AG04450 (cell line): ENCODE measurements at regions not wholly inside any gene's neighbourhood (a gene's known extent, or its start where the extent isn't known, plus 50 kb on each side); places are given as distances from the start of the nearest gene placed in this dataset.

Source experiments
- CTCF ChIA-PET: fragments of 300-600, 350-600 bp; formaldehyde crosslinking; extraction: SDS; loops from one replicate; lab custom pipeline; 2022; ENCODE audit warnings: antibody characterized with exemption, inconsistent platforms; lab: Charles Lee
- POLR2A ChIA-PET: fragments of 350-600 bp; formaldehyde crosslinking; extraction: SDS; loops from one replicate; lab custom pipeline; 2021; ENCODE audit warnings: antibody characterized with exemption, inconsistent platforms; lab: Yijun Ruan, JAX
- DNase-seq: peaks from one replicate; pipeline ENCODE4 v3.0.0-alpha.2; 2011; ENCODE audit warnings: low read depth, low spot score
- H3K27ac ChIP-seq: one replicate; pipeline ENCODE4 v1.5.1; 2012; ENCODE audit warnings: low read depth, low read length, control low read depth
- H3K27me3 ChIP-seq: one replicate; pipeline ENCODE4 v1.6.0; 2012; ENCODE audit warnings: low read length; ENCODE audit not compliant: control insufficient read depth, insufficient read depth
- H3K4me3 ChIP-seq: 2 replicates; pipeline ENCODE4 v1.5.1; 2011; ENCODE audit warnings: mild to moderate bottlenecking, low read depth, low read length, control low read depth
- H3K9me3 ChIP-seq: 2 replicates; pipeline ENCODE4 v1.5.1; 2012; ENCODE audit warnings: low read length; ENCODE audit not compliant: control insufficient read depth, insufficient read depth
- TF ChIP-seq, protein P1 (sequence below): IDR thresholded peaks from 2 replicates; pipeline ENCODE4 v1.5.1; 2011; ENCODE audit warnings: low read depth, low read length, control low read depth, inconsistent platforms

DNA sequence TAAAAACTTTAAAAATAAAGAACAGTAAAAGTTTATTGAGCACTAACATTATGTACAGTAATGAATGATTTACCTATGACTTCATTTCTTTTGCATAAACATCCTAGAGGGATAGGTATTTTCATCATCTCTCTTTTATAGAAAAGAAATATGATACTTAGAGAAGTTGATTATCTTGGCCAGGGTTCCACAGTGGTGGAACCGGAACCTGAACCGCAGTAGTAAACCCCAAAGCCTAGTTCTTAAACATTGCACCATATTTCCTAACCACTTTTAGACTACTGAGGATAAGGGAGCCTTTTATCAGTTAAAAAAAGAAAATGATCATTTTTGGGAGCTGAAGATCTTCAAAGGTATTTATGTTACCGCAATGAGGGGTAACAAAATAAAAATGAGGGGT lies 205.7 kb upstream of the SGCD start:
- ChIA-PET CTCF (no interaction called here), POLR2A (interaction anchor here (0.8 to 1.5 kb wide), 3 partner anchors 26 to 263 kb away, joined by 3 read pairs; no protein-coding TSS in a partner anchor)
- peak; percentile 46 for DNase-seq
- Histone ChIP-seq H3K27ac (peak overlapping the region; percentile 31), H3K27me3 (no peaks in the 10 kb centered on the region), H3K4me3 (no peak overlapping the region), H3K9me3 (no peaks in the 10 kb centered on the region)
- TF ChIP-seq, protein P1, sequence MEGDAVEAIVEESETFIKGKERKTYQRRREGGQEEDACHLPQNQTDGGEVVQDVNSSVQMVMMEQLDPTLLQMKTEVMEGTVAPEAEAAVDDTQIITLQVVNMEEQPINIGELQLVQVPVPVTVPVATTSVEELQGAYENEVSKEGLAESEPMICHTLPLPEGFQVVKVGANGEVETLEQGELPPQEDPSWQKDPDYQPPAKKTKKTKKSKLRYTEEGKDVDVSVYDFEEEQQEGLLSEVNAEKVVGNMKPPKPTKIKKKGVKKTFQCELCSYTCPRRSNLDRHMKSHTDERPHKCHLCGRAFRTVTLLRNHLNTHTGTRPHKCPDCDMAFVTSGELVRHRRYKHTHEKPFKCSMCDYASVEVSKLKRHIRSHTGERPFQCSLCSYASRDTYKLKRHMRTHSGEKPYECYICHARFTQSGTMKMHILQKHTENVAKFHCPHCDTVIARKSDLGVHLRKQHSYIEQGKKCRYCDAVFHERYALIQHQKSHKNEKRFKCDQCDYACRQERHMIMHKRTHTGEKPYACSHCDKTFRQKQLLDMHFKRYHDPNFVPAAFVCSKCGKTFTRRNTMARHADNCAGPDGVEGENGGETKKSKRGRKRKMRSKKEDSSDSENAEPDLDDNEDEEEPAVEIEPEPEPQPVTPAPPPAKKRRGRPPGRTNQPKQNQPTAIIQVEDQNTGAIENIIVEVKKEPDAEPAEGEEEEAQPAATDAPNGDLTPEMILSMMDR = no peak

DNA sequence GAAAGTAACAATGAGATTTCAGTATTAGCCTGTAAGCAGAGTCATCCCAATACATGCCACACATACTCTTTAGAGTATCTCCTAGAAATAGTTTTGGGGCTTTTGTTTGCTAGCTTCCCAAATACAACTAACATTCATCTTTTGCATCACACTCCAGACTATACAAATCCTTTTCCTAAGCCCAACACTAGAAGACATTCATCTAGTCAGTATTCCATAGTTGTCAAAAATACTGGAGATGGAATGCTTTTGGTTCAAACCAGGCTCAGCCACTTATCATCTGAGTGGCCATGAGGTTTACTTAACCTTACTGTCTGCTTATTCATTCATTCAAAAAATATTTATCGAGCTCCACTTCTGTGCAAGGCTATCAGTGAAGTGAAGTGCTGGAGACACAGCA lies 205.1 kb upstream of the SGCD start:
- Histone ChIP-seq H3K9me3 (no peaks in the 10 kb centered on the region), H3K4me3 (no peak overlapping the region), H3K27ac (no peak overlapping the region), H3K27me3 (no peaks in the 10 kb centered on the region)
- no peak for DNase-seq
- TF ChIP-seq, protein P1 = no peak
- POLR2A ChIA-PET = interaction anchor here (1.0 to 1.5 kb wide), 2 partner anchors 25 to 26 kb away, joined by 3 read pairs; no protein-coding TSS in a partner anchor
- CTCF ChIA-PET = no interaction called here

DNA sequence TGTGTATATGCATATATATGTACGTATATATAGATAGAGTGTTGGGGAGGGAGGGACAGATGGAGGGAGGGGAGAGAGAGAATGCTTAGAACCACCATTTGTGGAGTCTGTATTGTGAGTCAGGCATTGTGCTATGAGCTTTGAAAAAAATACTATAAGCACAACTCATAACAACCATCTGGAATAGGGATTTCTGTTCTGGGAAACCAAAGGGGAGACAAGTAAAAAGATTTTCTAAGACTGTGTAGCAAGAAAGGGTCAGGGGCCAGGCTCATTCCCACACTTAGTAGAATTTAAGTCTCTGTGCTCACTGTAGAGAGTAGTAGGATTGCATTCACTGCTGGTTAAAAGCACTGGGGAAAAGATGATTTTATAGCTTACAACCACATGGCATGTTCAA lies 202.3 kb upstream of the SGCD start:
- POLR2A ChIA-PET = no interaction called here
- no peak overlapping the region for H3K4me3 ChIP-seq
- TF ChIP-seq, protein P1 = no peak
- H3K27ac ChIP-seq = no peak overlapping the region
- H3K27me3 ChIP-seq = no peaks in the 10 kb centered on the region
- DNase-seq = no peak
- CTCF ChIA-PET = no interaction called here
- no peaks in the 10 kb centered on the region for H3K9me3 ChIP-seq

DNA sequence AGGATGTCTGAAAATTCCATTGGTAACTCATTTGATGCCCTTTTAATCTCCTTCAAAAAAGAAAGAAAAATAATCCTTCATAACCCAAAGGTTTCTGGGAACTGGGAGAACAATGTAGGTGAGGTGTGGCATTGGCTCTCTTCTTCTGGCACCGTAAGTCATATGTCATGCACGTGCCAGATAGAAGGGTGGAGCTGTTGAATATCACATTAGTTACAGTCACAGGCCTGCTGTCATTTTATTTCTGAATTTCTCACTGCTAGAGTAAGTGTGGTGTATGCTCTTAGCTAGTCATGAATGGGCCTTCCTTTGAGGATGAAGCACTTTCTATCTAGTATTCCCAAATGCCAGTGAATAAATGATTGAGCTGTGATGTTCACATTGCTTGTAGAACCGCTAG lies 201.8 kb upstream of the SGCD start:
- TF ChIP-seq, protein P1 = no peak
- no peaks in the 10 kb centered on the region for H3K27me3 ChIP-seq
- H3K27ac ChIP-seq = no peak overlapping the region
- H3K4me3 ChIP-seq = no peak overlapping the region
- no peak for DNase-seq
- ChIA-PET CTCF (no interaction called here), POLR2A (no interaction called here)
- no peaks in the 10 kb centered on the region for H3K9me3 ChIP-seq

DNA sequence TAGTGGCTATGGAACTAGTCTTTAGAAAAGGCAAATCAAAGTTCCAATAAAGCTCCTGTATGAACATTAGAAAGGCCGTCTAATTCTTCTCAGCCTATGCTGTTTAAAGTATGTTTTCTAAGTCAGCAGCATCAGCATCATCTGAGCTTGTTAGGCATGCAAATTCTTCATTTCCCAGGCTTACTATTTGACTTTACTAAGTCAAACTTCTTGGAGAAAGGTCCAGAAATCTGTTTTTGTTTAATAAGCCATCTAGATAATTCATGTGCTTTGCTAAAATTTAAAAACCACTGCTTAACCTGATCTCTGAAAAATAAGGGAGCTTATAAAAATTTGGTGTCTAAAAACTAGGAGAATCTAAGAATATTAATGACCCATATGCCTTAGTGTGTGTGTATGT lies 200.2 kb upstream of the SGCD start:
- POLR2A ChIA-PET = no interaction called here
- no peak for DNase-seq
- H3K27me3 ChIP-seq = no peaks in the 10 kb centered on the region
- no peaks in the 10 kb centered on the region for H3K9me3 ChIP-seq
- no peak overlapping the region for H3K27ac ChIP-seq
- CTCF ChIA-PET = no interaction called here
- H3K4me3 ChIP-seq = no peak overlapping the region
- TF ChIP-seq, protein P1 = no peak
